ENCODE measurements at regions not wholly inside any gene's neighbourhood (a gene's known extent, or its start where the extent isn't known, plus 50 kb on each side); places are given as distances from the start of the nearest gene placed in this dataset.
"Not testable (repeated sequence)": the region's sequence is repeated elsewhere in the genome, so short reads cannot be mapped to it uniquely, and the experiment has no call there.

- DNase-seq (ENCODE audit: low spot score): not testable (repeated sequence)
Measured at GRCh38 chr10:55899472-55900147, 461.4 kb downstream of the ZWINT start.

GRCh38 chr10:55897490-55897921 is 463.6 kb downstream of the ZWINT start:
- DNase-seq (ENCODE audit: low spot score): no peak

- no peak for DNase-seq (ENCODE audit: low spot score)
Measured at GRCh38 chr10:55892276-55892675, 468.8 kb downstream of the ZWINT start.

GRCh38 chr10:55881588-55881987 is 479.5 kb downstream of the ZWINT start:
- DNase-seq (ENCODE audit: low spot score): no peak

- DNase-seq (ENCODE audit: low spot score): no peak
Measured at GRCh38 chr10:55873485-55873884, 487.6 kb downstream of the ZWINT start.

- DNase-seq (ENCODE audit: low spot score): no peak
Measured at GRCh38 chr10:55870186-55870585, 490.9 kb downstream of the ZWINT start.

GRCh38 chr10:55867848-55868247 is 493.2 kb downstream of the ZWINT start:
- DNase-seq (ENCODE audit: low spot score): no peak

GRCh38 chr10:55858730-55859129 is 502.3 kb downstream of the ZWINT start:
- DNase-seq (ENCODE audit: low spot score): no peak

GRCh38 chr10:55852900-55853299 is 508.2 kb downstream of the ZWINT start:
- no peak for DNase-seq (ENCODE audit: low spot score)

- DNase-seq (ENCODE audit: low spot score): no peak
Measured at GRCh38 chr10:55837273-55837672, 523.8 kb downstream of the ZWINT start.

- no peak for DNase-seq (ENCODE audit: low spot score)
Measured at GRCh38 chr10:55822096-55822495, 539.0 kb downstream of the ZWINT start.

- DNase-seq (ENCODE audit: low spot score): no peak
Measured at GRCh38 chr10:55820478-55820877, 540.6 kb downstream of the ZWINT start.

GRCh38 chr10:55820071-55820470 is 541.0 kb downstream of the ZWINT start:
- no peak for DNase-seq (ENCODE audit: low spot score)

GRCh38 chr10:55813451-55814170 is 547.4 kb downstream of the ZWINT start:
- no peak for DNase-seq (ENCODE audit: low spot score)

- DNase-seq (ENCODE audit: low spot score): no peak
Measured at GRCh38 chr10:55803055-55803454, 558.0 kb downstream of the ZWINT start.

- DNase-seq (ENCODE audit: low spot score): no peak
Measured at GRCh38 chr10:55801353-55801661, 559.8 kb downstream of the ZWINT start.

GRCh38 chr10:55800602-55801352 is 560.3 kb downstream of the ZWINT start:
- DNase-seq (ENCODE audit: low spot score): no peak

- DNase-seq (ENCODE audit: low spot score): no peak
Measured at GRCh38 chr10:55793024-55793423, 568.0 kb downstream of the ZWINT start.

GRCh38 chr10:55790276-55790675 is 570.8 kb downstream of the ZWINT start:
- DNase-seq (ENCODE audit: low spot score): not testable (repeated sequence)

- no peak for DNase-seq (ENCODE audit: low spot score)
Measured at GRCh38 chr10:55786461-55787050, 574.5 kb downstream of the ZWINT start.

- no peak for DNase-seq (ENCODE audit: low spot score)
Measured at GRCh38 chr10:55782181-55782580, 578.9 kb downstream of the ZWINT start.

- DNase-seq (ENCODE audit: low spot score): no peak
Measured at GRCh38 chr10:55766212-55766611, 594.8 kb downstream of the ZWINT start.

- DNase-seq (ENCODE audit: low spot score): no peak
Measured at GRCh38 chr10:55750458-55750857, 610.6 kb downstream of the ZWINT start.

Measured in AG08395 (cell line).